HS-5 (cell line): ENCODE measurements at regions not wholly inside any gene's neighbourhood (a gene's known extent, or its start where the extent isn't known, plus 50 kb on each side); places are given as distances from the start of the nearest gene placed in this dataset.

Experiments used
- DNase-seq: peaks from one replicate; pipeline ENCODE4 v3.0.0-alpha.2; 2012; ENCODE audit warnings: low read depth

DNA sequence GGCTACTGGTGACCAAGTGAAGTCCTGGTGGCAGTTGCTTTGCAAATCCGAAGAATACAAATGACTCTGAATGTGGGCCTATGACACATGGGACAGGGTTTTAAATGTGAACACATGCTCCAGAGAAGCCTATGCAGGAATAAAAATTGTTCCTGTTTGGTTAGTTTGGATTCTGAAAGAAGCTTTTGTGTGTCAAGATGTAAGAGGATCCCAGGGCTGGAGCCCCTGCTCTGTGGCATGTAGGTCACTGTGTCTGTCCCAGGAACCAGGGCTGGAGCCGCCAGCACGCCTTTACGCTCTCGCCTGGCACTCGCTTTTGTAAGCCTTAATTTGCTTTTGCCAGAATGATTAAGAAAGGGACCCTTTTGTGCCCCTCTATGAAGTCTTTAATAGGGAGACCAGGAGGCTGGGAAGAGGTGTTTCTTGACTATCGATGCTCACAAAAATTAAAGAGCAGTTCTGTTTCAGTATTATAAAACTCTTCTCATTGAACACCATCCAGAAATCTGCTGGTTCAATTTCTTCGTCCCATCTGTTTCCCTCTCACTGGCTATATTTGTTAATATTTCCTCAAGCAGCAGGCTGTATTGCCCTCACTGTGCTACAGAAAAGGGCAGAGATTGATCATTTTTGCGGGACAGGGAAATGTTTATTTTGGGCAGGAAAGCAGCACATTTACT is 532.7 kb upstream of the POU3F3 start:
- no peak for DNase-seq

DNA sequence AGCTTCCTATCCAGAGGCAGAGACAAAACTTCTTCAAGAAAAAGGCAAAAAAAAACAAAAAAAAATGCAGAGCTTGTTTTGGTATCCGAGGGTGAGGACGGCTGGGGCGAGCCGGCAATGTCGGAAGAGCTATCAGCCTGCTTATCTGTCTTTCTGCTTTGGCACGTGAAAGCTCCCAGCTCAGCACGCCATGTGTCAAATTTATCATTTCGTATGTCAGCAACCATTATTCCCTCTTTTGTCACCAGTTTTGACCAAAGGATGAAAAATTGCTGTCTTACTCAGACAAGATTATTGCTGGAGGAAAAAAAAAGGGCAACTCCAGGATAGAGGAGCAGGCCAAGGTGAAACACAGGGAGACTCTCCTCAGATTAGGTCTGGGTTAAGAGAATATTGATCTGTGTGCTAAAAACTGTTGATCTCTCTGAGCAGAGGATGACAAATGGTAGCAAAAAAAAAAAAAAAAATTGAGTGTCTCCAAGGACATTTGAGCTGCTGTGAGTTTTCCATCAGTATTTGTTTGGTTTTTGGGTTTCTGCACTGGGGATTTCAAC is 532.0 kb upstream of the POU3F3 start:
- DNase-seq, result no peak

DNA sequence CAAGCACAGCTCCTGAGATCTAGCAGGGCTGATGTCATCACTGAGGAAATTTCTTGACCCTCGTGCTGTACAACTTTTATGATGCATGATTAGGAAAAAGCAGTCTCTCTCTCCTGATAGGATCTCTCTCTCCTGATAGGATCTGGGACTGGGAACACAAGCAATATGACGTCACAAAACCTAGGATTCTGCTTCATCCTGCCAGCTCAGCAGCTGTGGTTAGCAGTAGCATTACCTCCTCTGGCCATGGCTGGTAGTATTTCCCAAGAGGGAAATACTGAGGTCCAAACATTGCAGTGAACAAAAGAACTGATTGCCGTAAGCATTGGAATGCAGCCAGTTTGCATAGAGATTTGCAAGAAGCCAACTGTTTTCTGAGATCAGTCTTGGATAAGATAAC is 521.2 kb upstream of the POU3F3 start:
- DNase-seq, result peak; percentile 19

DNA sequence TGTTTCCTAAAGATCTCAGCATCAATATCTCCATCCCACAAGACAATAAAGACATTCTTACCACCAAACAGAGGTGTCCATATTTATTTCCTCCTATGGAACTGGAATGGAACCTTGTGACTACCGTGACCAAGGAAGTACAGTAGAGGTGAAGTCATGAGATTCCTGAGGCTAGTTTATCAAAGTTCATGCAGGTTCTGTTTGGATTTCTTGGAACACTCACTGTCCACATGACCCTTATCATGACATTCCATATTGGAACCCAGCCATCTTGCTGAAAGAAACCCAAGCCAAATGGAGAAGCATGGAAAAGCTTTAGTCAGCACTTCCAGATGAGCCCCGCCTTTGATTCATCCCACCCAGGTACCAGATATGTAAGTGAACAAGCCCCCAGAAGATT is 516.0 kb upstream of the POU3F3 start:
- no peak for DNase-seq

DNA sequence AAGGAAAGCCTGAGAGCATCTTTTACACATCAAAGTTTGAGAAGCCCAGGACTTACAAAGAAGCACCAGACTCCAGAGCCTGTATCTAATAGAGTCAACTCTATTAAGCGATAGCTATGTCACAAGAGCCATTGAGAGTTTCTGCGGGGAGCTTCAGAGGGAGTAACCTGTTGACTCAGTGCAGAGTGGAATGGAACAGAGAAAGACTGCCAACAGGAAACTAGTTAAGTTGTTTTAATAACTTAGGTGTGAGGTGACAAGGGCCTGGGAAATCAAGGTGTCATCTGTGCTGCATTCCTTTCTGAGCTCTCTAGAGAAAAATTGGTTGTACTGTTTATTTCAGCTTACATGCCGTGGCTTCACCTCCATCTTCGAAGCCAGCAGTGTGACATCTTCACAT is 513.8 kb upstream of the POU3F3 start:
- DNase-seq, result no peak

DNA sequence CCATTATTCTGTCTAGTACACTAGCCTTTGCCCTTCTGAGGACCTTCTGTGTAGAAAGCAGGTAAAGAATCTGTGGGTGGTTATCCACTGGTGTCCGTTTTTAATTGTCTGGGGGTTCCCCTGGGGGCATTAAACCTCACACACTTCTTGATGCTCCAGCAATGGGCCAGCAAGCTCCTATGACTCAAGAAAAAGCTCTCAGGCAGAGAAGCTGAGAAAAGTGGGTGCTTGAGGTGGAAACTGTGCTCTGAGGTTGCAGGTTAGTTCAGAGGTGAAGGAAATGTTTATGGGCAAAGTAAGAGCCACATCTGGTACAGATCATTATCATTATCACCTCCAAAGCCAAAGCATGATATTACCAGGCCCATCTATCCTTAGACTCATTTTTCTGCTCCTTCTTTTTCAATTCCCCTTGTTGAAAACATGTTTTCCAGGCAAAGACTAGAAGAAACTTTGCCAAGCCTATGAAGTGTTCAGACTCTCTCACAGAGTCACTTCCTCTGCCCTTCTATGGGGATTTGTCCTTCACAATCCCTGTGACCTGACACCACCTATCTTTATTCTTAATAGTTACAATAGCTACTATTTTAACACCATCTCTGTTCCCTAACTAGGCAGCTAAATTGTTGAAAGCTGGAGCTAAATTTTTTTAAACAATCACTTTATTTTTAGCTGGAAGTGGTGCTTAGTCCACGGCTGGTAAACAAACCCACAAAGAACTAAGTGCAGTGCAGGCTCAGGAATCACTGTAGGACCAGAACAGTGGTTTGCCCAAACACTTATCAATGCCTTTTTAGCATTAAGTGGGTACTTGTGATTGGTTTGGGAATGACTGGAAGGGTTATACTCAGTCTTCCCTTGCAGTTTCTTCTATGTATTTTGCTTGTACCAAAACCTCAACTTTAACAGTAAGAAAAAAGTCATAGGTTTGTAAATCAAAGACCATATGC is 512.8 kb upstream of the POU3F3 start:
- DNase-seq, result no peak

DNA sequence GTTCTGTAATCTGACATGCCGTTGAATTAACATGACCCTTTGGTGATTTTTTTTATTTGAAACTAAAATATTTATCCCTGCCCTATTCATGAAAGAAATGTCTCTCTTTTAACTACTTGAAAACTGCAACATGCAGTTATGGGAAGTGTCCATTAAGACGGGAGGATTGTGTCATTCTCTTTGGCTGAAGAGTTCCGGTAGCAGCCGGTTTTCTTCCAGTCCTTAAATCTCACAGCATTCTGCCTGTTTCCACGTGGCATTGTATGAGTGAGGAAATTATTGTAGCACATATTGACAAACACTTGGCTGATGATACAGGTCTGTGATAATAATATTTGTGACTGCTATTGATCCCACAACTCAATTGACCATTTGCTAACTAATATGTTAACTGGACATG is 509.6 kb upstream of the POU3F3 start:
- DNase-seq, result no peak

DNA sequence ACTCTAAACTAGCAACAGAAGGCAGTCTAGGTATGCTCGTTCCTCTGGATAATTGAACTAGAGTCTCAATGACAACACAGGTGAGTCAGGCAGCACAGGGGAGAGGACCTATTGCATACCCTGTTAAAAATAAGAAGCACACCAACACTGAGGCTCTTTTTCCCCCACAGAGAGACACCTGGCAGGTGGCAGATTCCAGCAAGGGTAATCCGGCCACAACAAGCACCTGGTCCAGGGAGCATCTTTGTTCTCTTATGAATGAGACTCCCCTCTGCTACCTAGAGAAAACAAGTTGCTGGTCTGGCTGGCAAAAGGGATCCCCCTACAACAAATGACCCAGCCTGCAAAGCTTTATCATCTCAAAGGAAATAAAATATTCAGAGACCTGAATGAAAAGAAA is 508.9 kb upstream of the POU3F3 start:
- no peak for DNase-seq

DNA sequence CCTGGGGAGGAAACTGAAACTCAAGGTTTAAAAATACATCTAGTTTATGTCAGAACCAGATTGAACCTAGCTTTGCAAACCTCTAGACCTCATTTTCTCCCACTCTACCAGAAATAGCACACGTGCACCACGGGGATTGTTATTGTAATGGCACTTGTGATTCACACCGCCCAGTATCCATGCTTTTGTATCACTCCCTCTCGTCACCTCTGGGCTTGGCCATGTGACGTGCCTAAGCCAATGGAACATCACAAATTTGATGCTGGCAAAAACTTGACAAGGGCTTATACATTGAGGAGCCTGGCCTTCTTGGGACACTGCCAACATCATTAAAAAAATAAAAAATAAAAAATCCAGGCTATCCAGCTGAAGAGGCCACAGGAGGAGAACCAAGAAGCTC is 495.8 kb upstream of the POU3F3 start:
- no peak for DNase-seq

DNA sequence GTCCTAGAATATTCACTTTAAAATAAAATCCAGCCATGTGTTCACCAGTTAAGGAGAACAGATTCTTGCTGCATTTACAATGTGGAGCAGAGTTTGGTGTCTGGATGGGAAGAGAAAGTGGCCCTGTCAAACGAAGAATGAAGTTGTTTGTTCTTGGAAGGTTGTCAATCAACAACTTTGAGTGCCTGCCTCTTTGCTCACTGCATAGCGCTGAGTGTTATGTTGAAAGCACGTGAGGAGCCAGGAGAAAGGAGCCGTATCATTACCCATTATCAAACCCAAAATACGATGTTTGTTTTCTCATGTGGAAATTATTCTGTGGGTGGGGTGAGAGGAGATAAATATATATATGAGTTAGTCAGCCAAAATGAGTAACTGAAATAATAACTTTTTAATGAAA is 492.5 kb upstream of the POU3F3 start:
- no peak for DNase-seq

DNA sequence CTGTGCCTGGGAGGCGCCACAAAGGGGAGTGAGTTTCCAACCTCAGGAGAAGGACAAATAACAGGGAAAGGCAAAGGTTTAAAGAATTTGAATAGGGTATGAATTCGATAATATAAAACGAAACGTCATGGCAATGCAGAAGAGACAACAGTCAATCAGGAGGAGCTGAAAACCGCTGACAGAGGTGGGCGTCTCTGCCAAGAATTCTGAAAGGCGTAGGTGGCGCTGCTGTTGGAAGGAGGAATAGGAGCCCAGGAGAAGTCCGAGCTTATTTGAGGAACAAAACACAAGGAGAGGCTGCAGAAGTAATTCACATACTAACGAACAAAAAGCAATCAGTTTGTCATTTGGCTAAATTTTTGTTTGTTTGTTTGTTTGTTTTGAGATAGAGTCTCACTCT is 485.8 kb upstream of the POU3F3 start:
- DNase-seq, result no peak

DNA sequence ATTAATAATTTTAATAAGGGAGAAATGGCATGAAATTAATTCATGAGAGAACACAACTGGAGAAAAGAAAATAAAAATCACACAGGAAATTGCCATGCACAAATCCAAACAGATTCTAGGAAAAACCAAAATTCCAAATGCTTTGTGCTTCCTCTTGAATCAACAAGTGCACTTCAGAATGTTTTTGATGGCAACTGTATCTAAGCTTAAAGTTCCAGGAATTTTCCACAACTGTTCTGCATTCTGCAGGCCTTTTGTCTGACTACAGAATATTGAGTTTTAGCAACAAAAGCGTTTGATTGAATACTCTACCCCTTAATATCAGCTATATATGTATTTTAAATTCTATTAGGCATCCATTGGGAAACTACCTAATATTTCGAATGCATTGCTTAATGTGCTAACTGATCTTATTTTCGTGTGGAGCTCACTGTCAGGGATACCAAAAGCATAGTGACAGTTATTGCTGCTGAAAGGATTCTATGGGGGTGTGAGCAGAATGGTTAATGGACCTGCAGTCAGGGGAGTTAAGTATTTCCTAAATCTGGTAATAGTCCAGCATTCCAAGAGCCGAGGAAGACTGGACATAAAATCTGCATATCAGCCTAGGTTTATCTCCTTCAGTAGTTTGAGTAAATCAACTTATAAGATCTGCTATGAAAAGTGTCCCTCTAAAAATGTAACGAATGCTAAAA is 482.7 kb upstream of the POU3F3 start:
- no peak for DNase-seq

DNA sequence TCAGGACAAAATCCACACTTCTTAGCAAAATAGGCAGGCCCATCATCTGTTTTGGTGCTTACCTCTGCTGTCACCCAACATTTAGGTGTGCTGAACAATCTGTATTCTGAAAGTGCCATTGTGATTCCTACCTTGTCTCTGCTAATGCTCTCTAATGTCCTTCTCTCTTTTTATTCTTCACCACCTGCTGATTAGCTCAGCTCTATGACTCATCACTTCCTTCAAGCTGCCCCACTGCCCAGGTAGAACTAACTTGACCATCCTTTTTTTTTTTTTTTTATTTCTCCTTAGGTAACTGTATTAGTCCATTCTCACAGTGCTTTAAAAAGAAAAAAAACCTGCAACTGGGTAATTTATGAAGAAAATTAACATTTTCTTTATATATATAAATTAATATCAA is 478.7 kb upstream of the POU3F3 start:
- DNase-seq, result no peak

DNA sequence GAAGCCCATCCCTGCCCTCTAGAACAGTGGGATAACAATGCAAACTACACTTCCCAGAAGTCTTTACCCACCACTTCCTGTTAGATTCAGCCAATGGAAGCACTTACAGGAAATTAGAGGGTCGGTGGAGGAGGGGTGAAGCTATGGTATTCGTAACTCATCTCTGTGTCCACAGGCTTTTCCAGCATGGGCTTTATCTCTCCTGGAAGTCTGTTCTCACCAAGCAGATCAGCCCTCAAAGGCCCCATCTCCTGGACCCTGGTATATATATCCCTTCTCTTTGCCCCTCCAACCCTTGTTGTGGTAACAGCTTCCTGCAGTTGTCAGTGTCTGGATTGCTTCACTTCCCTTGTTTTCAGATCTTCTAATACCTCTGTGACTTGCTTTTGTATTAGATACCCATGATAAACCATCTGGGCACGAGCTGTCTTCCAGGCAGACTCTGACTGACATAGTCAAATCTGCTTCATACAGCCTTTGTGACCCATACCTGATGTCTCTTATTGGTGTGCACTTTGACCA is 475.0 kb upstream of the POU3F3 start:
- no peak for DNase-seq

DNA sequence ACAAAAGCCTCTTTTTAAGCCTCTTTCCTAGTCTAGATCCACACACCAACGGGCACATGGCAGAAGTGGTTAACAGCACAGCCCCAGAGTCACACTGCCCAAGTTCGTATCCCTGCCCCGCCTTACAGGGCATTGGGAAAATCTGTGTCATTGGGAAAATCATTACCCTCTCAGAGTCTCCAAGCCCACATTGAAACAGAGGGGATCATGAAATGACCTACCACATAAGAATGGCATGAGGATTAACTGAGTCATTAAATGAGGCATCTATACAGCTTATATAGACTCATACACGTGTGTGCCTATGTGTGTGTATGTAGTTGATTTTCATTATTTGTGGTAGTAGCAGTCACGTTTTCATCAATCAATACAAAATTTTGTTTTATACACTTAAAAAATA is 469.0 kb upstream of the POU3F3 start:
- DNase-seq, result no peak

DNA sequence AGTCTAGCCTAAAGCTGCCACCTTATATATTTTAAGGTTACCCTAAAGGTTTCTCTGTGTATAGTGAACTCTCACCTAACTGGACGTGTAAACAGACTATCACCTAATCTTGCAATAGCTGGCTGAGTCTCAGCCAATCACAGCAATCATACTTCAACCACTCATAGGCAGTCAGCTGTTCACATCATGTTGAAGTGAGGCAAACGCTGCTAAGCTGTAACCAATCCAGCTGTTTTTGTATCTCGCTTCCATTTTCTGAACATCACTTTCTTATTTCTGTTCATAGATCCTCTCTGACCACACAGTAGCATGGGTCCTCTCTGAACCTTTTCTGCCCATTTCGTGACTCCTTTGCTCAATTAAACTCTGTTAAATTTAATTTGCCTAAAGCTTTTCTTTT is 468.2 kb upstream of the POU3F3 start:
- DNase-seq, result no peak

DNA sequence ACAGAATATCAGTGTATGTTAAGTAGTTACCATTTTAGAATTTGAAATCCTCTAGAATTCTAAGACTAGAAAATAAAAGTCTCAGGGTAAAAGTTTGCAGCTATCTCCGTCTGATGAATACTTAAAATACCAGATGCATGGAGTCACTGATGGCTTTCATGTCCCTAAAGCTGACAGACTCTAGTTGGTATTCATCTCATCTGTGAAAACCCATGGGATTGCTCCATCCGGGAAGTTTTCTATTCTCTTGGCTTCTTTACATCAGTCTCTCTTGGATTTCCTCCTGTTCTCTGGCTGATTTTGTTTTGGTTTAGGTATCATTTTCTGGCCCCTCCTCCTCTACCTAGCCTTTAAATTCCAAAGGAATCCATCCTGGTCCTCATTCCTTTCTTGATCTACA is 465.6 kb upstream of the POU3F3 start:
- peak; percentile 58 for DNase-seq

DNA sequence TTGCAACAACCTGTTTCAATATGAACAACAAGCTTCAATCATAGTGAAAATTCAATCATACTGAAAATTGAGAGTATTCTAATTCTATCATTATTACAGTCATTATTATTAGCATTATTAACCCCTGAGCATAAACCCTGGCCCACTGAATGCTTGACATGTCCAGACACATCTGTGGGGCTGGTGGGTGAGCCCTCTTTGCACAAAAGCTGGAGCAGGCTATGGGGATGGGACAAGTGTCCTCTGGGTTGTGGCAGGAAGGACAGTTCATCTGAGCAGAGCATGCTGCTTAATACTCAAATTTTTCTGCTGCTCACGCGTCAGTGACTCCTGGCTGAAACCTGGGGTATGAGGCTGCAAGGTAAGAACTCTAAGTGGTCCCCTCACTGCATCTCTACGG is 451.1 kb upstream of the POU3F3 start:
- DNase-seq, result no peak

DNA sequence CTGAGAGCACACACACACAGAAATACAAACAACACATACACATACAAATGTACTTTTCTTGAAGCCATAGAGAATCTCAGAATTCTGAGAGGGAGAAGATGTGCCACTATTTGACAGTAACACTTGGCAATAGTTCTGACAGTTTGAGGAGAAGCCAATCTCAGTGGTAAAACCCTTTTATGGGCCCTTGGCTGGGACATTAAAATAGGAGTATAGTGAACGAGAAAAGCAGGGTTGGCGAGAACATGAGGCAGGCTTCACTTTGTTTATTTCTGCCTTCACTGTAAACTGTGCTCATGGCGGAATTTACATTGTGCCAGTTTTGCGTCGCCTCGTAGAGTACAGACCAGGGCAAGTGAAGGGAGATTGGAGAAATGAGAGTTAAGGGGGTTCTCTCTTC is 449.4 kb upstream of the POU3F3 start:
- DNase-seq, result no peak

DNA sequence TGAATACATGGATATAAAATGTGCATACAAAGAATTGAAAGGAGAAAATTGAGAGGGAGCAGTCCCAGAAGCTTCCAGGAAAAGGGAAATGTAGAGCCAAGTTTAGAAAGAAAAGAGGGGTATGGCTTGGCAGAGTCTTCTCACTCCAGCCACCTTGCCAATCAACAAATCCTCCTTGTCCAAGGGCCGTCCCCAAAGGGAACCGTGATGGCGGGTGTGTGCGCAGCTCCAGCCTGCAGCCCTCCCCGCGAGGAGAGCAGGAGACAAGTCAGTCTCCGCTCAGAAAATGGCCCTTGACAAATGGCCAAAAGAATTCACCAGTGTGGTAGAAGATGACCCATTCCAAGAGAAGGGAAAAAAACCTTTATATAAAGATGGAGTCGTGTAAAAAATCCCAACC is 448.3 kb upstream of the POU3F3 start:
- no peak for DNase-seq

DNA sequence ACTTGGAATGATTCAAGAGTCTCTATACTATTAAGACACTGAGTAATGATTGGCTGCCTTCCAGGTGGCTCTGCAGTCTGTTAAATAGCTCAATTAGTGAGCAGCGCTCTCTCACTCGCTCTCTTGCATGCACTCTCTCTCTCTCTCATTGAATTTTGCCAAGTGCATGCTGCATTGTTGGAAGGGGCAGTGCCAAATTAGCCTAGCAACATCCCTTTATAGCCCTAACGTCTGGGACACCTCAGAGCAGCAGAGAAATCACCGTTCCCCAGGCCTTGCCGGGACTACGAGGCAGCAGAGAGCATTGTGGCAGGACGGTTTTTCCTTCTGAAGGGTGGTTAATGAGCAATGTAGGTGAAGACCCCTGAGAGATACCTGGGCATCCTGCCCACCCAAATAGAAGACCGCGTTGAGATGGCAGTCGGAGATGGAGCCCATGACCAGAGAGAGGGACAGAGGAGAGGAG is 447.6 kb upstream of the POU3F3 start:
- DNase-seq, result no peak

DNA sequence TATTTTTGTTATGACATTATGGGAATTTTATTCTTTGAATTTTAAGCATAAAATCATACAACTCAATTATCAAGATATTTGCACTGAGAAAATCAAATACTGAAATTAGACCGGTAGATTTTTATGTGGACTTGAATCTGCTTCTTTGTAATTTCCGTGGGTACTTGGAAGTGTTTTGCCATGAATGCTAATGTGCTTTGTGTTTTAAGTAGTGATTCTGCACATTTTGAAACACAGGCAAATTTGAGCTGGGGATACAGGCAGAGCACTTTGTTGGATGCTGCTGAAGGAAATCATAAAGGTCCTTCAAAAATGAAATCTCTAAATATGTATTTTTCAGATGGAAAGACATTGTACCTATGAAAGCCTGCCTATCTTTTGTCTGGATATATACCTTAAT is 446.3 kb upstream of the POU3F3 start:
- DNase-seq, result no peak
